ENCODE measurements at regions not wholly inside any gene's neighbourhood (a gene's known extent, or its start where the extent isn't known, plus 50 kb on each side); places are given as distances from the start of the nearest gene placed in this dataset.

- ATAC-seq, result no peak
- DNase-seq, result no peak
Observed at GRCh38 chr2:104769096-104769495, 84.8 kb upstream of the POU3F3 start.

GRCh38 chr2:104772996-104773395 is 80.9 kb upstream of the POU3F3 start:
- ATAC-seq (no peak), DNase-seq (no peak)

- ATAC-seq (no peak), DNase-seq (no peak)
Observed at GRCh38 chr2:104774631-104775030, 79.3 kb upstream of the POU3F3 start.

GRCh38 chr2:104777721-104778120 is 76.2 kb upstream of the POU3F3 start:
- no peak for ATAC-seq
- no peak for DNase-seq

- DNase-seq, result no peak
- no peak for ATAC-seq
Observed at GRCh38 chr2:104781151-104781550, 72.8 kb upstream of the POU3F3 start.

GRCh38 chr2:104784264-104784663 is 69.7 kb upstream of the POU3F3 start:
- no peak for ATAC-seq
- DNase-seq, result no peak

- ATAC-seq (no peak), DNase-seq (no peak)
Observed at GRCh38 chr2:104786204-104786603, 67.7 kb upstream of the POU3F3 start.

GRCh38 chr2:104786821-104787220 is 67.1 kb upstream of the POU3F3 start:
- ATAC-seq, result no peak
- no peak for DNase-seq

- no peak for ATAC-seq
- DNase-seq, result no peak
Observed at GRCh38 chr2:104787298-104788065, 66.4 kb upstream of the POU3F3 start.

GRCh38 chr2:104788742-104789455 is 65.0 kb upstream of the POU3F3 start:
- ATAC-seq (no peak), DNase-seq (no peak)

GRCh38 chr2:104790100-104790811 is 63.7 kb upstream of the POU3F3 start:
- no peak for ATAC-seq

GRCh38 chr2:104790901-104791495 is 62.9 kb upstream of the POU3F3 start:
- no peak for ATAC-seq
- DNase-seq, result no peak

More at GRCh38 chr2:104790100-104790811, 63.7 kb upstream of the POU3F3 start:
- DNase-seq, result no peak

- ATAC-seq, result no peak
- no peak for DNase-seq
Observed at GRCh38 chr2:104793966-104794365, 59.9 kb upstream of the POU3F3 start.

GRCh38 chr2:104794441-104794840 is 59.5 kb upstream of the POU3F3 start:
- DNase-seq (no peak), ATAC-seq (no peak)

Measured in stimulated activated naive CD8-positive, alpha-beta T cell treated with anti-CD3 and anti-CD28 coated beads, Interleukin-15, Interleukin-2, amounts not matched to agents 100 U/mL and 50 U/mL, for 24 hours (primary cell).